EL (cell line): ENCODE measurements at regions not wholly inside any gene's neighbourhood (a gene's known extent, or its start where the extent isn't known, plus 50 kb on each side); places are given as distances from the start of the nearest gene placed in this dataset.
"Not testable (repeated sequence)": the region's sequence is repeated elsewhere in the genome, so short reads cannot be mapped to it uniquely, and the experiment has no call there.

Experiments
- DNase-seq: peaks from one replicate; pipeline ENCODE4 v3.0.0-alpha.2; 2016

DNA sequence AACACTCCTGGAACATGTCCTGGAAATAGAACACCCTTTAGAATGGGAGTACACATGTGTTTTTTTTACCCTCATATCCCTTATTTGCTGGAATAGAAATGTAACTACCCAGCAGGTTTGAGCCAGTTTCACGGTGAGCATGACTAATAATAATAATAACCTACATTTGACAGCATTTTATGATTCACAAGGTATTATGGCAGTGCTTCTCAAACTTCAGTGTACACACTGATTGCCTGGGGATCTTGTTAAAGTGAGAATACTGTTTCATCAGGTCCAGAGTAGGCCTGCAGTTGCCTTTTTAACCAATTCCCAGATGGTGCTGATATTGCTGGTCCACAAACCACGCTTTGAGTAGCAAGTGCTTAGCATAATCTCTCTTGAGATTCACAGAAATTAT is 63.9 kb downstream of the NFKBIZ start:
- DNase-seq: peak; percentile 26

GRCh38 chr3:101917761-101918160 is 68.4 kb downstream of the NFKBIZ start:
- DNase-seq: not testable (repeated sequence)

GRCh38 chr3:101922151-101922725 is 72.9 kb downstream of the NFKBIZ start:
- not testable (repeated sequence) for DNase-seq

GRCh38 chr3:101924621-101925020 is 75.3 kb downstream of the NFKBIZ start:
- not testable (repeated sequence) for DNase-seq

GRCh38 chr3:101925124-101925523 is 75.8 kb downstream of the NFKBIZ start:
- DNase-seq: not testable (repeated sequence)

- no peak for DNase-seq
Measured at GRCh38 chr3:101925564-101925963, 76.2 kb downstream of the NFKBIZ start.

GRCh38 chr3:101926594-101927105 is 77.3 kb downstream of the NFKBIZ start:
- DNase-seq: peak; percentile 47

GRCh38 chr3:101928890-101929289 is 79.6 kb downstream of the NFKBIZ start:
- peak; percentile 94 for DNase-seq

GRCh38 chr3:101931081-101931480 is 81.8 kb downstream of the NFKBIZ start:
- no peak for DNase-seq

GRCh38 chr3:101932326-101933068 is 83.2 kb downstream of the NFKBIZ start:
- DNase-seq: no peak

- DNase-seq: peak; percentile 83
Measured at GRCh38 chr3:101936419-101937356, 87.4 kb downstream of the NFKBIZ start.

GRCh38 chr3:101938262-101938847 is 89.0 kb downstream of the NFKBIZ start:
- no peak for DNase-seq

DNA sequence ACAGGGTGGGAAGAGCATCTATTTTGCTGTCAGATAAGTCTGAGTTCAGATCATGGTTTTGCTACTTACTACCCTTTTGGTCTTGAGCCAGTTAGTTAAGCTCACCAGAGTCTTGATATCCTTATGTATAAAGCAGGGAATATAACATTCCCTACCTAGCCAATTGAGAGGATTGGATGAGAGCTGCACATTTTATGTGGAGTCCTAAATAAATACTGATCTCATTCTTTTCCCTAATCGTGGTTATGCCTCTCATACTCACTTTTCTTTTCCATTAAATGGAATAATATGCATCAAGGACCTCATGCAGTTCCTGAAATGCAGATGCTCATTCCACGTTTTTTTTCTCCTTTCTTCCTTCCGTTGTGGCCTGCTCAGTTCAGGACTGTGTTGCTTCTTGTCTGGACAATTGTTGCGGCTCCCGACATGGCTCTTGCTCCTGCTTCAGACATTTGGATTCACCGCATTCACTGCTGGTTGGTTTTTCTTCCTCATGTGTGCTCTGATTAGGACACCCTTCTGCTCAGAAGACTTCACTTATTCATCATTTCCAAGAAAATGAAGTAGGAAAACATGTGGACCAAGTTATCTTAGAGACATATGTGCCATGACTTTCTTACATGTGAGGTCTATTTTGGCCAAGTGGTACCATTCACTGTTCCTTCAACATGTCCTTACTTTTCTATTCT is 90.2 kb downstream of the NFKBIZ start:
- no peak for DNase-seq

DNA sequence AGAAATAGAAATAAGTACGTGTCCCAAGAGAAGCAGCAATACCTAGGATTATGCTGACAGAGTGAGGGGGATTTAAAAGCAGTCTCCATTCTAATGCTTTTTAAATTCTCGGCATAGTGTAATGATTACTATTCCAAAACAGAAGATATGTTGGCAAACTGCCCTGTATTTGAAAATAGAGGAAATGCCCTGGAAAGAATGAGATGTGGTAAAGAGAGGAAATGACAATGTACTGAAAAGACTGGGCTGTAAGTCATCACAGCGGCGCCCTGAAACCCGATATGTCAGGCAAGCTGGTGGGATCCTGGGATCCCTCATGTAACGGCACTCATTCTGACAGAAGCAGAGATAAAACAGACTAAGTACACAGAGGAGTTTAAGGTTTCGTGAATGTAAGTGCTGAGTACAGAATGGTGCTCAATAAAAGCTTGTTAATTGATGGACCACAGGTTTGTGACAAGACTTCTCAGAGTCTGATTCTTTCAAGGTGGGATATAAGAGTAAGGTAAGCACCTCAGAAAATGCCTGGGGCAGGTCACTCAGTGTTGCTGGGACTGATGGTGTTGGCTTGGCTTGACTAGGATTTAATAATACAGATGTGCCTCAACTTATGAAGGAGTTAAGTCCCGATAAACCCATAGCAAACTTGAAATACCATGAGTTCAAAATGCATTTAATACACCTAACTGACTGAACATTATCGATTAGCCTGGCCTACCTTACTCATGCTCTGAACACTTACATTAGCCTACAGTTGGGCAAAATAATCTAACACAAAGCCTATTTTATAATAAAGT is 91.4 kb downstream of the NFKBIZ start:
- DNase-seq: peak; percentile 98

DNA sequence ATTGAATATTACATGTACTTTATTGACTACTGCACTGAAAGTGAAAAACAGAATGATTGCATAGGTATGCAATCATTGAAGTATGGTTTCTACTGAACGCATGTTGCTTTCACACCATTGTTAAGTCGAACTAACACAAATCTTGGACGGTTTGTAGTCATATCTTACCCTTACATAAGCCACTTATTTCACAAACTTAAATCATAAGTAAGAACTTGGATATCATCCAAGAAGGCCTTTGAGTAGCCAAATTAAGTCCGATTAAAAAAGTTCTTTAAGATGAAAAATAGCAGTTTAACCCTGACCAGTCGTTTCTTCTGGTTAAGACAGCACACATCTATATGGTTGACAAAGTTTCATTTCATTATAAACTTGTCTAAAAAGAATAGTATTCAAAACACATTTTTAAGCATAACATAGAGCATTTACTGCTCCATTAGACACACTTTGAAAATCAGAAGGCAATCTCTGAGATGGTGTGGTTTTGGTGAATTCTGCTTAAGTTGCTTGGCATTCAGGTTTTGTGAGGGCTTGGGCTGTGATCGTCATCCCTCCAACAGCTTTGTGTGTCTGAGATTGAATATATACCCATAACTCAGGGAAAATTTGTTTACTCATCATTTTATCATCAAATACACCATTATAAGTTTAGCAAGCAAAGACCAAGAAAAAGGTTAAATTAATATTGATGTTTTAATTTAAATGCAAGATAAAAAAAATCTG is 92.2 kb downstream of the NFKBIZ start:
- DNase-seq: no peak

GRCh38 chr3:101942356-101942755 is 93.0 kb downstream of the NFKBIZ start:
- no peak for DNase-seq

- no peak for DNase-seq
Measured at GRCh38 chr3:101943029-101943428, 93.7 kb downstream of the NFKBIZ start.

DNA sequence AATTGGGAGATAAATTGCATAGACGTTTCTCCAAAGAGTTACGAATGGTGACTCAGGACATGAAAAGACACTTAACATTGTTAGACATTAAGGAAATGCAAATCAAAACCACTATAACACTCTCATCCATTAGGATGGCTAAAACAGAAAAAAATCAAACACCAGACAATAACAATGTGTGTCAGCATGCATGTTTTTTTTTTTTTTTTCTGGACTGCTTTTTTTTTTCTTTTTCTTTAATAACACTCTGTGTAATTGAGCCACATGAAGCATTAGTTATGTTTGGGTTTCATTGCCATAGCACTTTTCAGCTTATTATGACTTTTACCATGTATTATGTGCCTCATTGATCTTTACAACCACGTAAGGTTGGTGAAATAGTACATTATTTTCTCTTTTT is 95.0 kb downstream of the NFKBIZ start:
- DNase-seq: no peak

DNA sequence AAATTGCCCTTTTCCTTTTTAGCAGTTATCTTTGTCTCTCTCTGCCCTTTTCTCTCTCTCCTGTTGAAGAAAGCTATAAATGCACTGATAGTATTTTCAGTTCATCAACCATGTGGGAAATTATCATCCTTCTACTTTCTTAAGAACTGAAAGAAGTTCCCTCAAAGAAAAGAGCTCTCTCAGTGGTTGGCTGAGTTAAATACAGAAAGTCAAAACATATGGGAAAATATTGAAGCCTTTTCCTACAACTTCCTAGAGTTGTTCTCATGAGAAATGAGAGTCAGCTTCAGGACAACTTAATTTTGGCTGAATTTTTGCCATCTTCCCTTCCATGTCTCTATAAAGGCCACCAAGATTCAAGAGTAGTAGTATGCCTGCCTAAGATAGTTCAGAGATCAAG is 96.7 kb downstream of the NFKBIZ start:
- DNase-seq: no peak

GRCh38 chr3:101946906-101947305 is 97.6 kb downstream of the NFKBIZ start:
- no peak for DNase-seq

DNA sequence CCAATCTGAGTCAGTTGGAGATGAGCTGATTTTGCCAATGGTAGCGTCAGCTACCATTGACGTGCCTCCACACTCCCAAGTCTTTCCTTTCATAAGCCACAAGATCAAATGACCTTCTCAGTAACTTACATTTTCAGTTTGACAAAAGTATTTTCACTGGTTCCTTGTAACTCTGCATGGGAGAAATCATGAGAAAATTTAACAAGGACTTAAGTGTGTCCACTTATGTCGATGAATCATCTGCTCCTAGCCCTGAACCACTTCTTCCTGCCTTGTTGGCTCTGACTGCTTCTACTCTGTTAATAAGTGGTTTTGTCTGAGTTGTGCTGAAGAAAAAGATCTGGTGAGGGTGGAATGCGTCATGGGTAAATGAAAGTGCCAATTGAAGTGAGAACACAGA is 101.2 kb downstream of the NFKBIZ start:
- peak; percentile 83 for DNase-seq
